A673 (cell line): ENCODE measurements at regions not wholly inside any gene's neighbourhood (a gene's known extent, or its start where the extent isn't known, plus 50 kb on each side); places are given as distances from the start of the nearest gene placed in this dataset.

Experiments used
- CTCF ChIP-seq: fragments of 300-800, 200-600 bp; sonication (generic); conservative IDR thresholded peaks from 2 replicates; pipeline ENCODE4 v1.5.1; 2017; ENCODE audit warnings: low read depth, mild to moderate bottlenecking, antibody characterized with exemption, low read length, moderate library complexity, mixed read lengths
- EZH2 ChIP-seq: fragments of 200-600 bp; sonication (generic); IDR thresholded peaks from 2 replicates; pipeline ENCODE4 v1.6.1; 2017; ENCODE audit warnings: borderline replicate concordance, low read depth, mild to moderate bottlenecking, mixed read lengths, antibody characterized with exemption, low read length; ENCODE audit not compliant: poor library complexity, severe bottlenecking

- no peak for TF ChIP-seq CTCF
- TF ChIP-seq EZH2 = no peak
These were observed 217.0 kb upstream of the DTNA start for GRCh38 chr18:34493099-34493544.
